ENCODE measurements at regions not wholly inside any gene's neighbourhood (a gene's known extent, or its start where the extent isn't known, plus 50 kb on each side); places are given as distances from the start of the nearest gene placed in this dataset.
"Not testable (repeated sequence)": the region's sequence is repeated elsewhere in the genome, so short reads cannot be mapped to it uniquely, and the experiment has no call there.

GRCh38 chr12:33926095-33926494, 96.2 kb upstream of the ALG10 start:
- Histone ChIP-seq H3K9me3 (ENCODE audit: insufficient read depth, low read depth, low read length) (peaks cover 3% of the 10 kb centered on the region), H3K4me2 (ENCODE audit: low read length) (no peak overlapping the region), H3K27ac (ENCODE audit: low read depth, low read length) (no peak overlapping the region), H3K27me3 (ENCODE audit: insufficient read depth, low read length) (no peaks in the 10 kb centered on the region), H3K36me3 (ENCODE audit: insufficient read depth, low read length) (no peaks in the 10 kb centered on the region), H3K9ac (ENCODE audit: low read length) (no peak overlapping the region), H3K79me2 (ENCODE audit: insufficient read depth, low read length) (no peaks in the 10 kb centered on the region), H4K20me1 (ENCODE audit: insufficient read depth, low read length) (no peaks in the 10 kb centered on the region), H2AFZ (ENCODE audit: low read depth, low read length) (no peak overlapping the region), H3K4me3 (ENCODE audit: insufficient read depth, low read depth, low read length) (no peak overlapping the region), H3K4me1 (ENCODE audit: insufficient read depth, low read length) (no peaks in the 10 kb centered on the region)
- H3K36me3 Mint-ChIP-seq (ENCODE audit: low read depth, unreplicated experiment) = no peaks in the 10 kb centered on the region
- no peak overlapping the region for H3K4me3 Mint-ChIP-seq (ENCODE audit: unreplicated experiment)
- H3K27me3 Mint-ChIP-seq (ENCODE audit: low read depth, unreplicated experiment) = no peaks in the 10 kb centered on the region
- DNase-seq (ENCODE audit: low read depth) = no peak
- no peaks in the 10 kb centered on the region for H3K4me1 Mint-ChIP-seq (ENCODE audit: low read depth, unreplicated experiment)
- peaks cover 9% of the 10 kb centered on the region for H3K9me3 Mint-ChIP-seq (ENCODE audit: unreplicated experiment)
- no peak overlapping the region for H3K27ac Mint-ChIP-seq (ENCODE audit: unreplicated experiment)
- no peak for FAIRE-seq
- TF ChIP-seq EZH2 (IDR thresholded peaks at IDR 0.05; ENCODE audit: insufficient read depth, low read length) (no peak), CTCF (IDR thresholded peaks at IDR 0.05; ENCODE audit: insufficient read depth, low read depth, low read length) (no peak)

GRCh38 chr12:33937669-33938068, 84.6 kb upstream of the ALG10 start:
- H3K4me3 Mint-ChIP-seq (ENCODE audit: unreplicated experiment); H3K9ac ChIP-seq (ENCODE audit: low read length); H3K4me1 Mint-ChIP-seq (ENCODE audit: low read depth, unreplicated experiment); H3K4me2 ChIP-seq (ENCODE audit: low read length); H3K27ac ChIP-seq (ENCODE audit: low read depth, low read length); H3K27me3 ChIP-seq (ENCODE audit: insufficient read depth, low read length); FAIRE-seq; H3K79me2 ChIP-seq (ENCODE audit: insufficient read depth, low read length); H3K9me3 ChIP-seq (ENCODE audit: insufficient read depth, low read depth, low read length); H4K20me1 ChIP-seq (ENCODE audit: insufficient read depth, low read length); H2AFZ ChIP-seq (ENCODE audit: low read depth, low read length); H3K27ac Mint-ChIP-seq (ENCODE audit: unreplicated experiment); H3K4me3 ChIP-seq (ENCODE audit: insufficient read depth, low read depth, low read length); DNase-seq (ENCODE audit: low read depth); H3K36me3 ChIP-seq (ENCODE audit: insufficient read depth, low read length); H3K4me1 ChIP-seq (ENCODE audit: insufficient read depth, low read length); H3K27me3 Mint-ChIP-seq (ENCODE audit: low read depth, unreplicated experiment); H3K9me3 Mint-ChIP-seq (ENCODE audit: unreplicated experiment); H3K36me3 Mint-ChIP-seq (ENCODE audit: low read depth, unreplicated experiment): not testable (repeated sequence)

DNA sequence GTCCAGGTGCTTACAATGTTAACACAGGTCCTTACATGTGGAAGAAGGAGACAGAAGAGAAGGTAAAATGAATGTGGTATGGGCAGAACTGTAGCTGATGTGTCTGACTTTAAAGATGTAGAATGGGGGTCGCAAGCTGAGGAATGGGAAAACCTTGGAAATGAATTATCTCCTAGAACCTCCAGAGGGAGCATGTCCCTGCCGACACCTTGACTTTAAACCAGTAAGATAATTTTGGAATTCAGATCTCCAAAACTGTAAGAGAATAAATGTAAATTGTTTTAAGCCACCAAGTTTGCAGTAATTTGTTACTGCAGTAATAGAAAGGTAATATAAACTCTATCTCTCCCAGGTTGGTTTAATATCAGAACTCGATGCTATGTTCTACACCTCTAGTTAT, 80.1 kb upstream of the ALG10 start:
- Mint-ChIP-seq H3K27me3 (ENCODE audit: low read depth, unreplicated experiment) (no peaks in the 10 kb centered on the region), H3K36me3 (ENCODE audit: low read depth, unreplicated experiment) (no peaks in the 10 kb centered on the region), H3K27ac (ENCODE audit: unreplicated experiment) (no peak overlapping the region), H3K4me3 (ENCODE audit: unreplicated experiment) (no peak overlapping the region), H3K9me3 (ENCODE audit: unreplicated experiment) (no peaks in the 10 kb centered on the region), H3K4me1 (ENCODE audit: low read depth, unreplicated experiment) (peaks cover 3% of the 10 kb centered on the region)
- H2AFZ ChIP-seq (ENCODE audit: low read depth, low read length) = no peak overlapping the region
- TF ChIP-seq CTCF (IDR thresholded peaks at IDR 0.05; ENCODE audit: insufficient read depth, low read depth, low read length) = no peak
- no peaks in the 10 kb centered on the region for H3K9me3 ChIP-seq (ENCODE audit: insufficient read depth, low read depth, low read length)
- H3K4me2 ChIP-seq (ENCODE audit: low read length) = no peak overlapping the region
- H3K9ac ChIP-seq (ENCODE audit: low read length) = no peak overlapping the region
- H3K36me3 ChIP-seq (ENCODE audit: insufficient read depth, low read length) = no peaks in the 10 kb centered on the region
- no peaks in the 10 kb centered on the region for H3K4me1 ChIP-seq (ENCODE audit: insufficient read depth, low read length)
- no peak for DNase-seq (ENCODE audit: low read depth)
- H4K20me1 ChIP-seq (ENCODE audit: insufficient read depth, low read length) = no peaks in the 10 kb centered on the region
- no peaks in the 10 kb centered on the region for H3K27me3 ChIP-seq (ENCODE audit: insufficient read depth, low read length)
- FAIRE-seq = no peak
- no peaks in the 10 kb centered on the region for H3K79me2 ChIP-seq (ENCODE audit: insufficient read depth, low read length)
- no peak overlapping the region for H3K27ac ChIP-seq (ENCODE audit: low read depth, low read length)
- no peak overlapping the region for H3K4me3 ChIP-seq (ENCODE audit: insufficient read depth, low read depth, low read length)

Data from astrocyte (in vitro differentiated cells and primary cell).